ENCODE measurements at regions not wholly inside any gene's neighbourhood (a gene's known extent, or its start where the extent isn't known, plus 50 kb on each side); places are given as distances from the start of the nearest gene placed in this dataset.

DNA sequence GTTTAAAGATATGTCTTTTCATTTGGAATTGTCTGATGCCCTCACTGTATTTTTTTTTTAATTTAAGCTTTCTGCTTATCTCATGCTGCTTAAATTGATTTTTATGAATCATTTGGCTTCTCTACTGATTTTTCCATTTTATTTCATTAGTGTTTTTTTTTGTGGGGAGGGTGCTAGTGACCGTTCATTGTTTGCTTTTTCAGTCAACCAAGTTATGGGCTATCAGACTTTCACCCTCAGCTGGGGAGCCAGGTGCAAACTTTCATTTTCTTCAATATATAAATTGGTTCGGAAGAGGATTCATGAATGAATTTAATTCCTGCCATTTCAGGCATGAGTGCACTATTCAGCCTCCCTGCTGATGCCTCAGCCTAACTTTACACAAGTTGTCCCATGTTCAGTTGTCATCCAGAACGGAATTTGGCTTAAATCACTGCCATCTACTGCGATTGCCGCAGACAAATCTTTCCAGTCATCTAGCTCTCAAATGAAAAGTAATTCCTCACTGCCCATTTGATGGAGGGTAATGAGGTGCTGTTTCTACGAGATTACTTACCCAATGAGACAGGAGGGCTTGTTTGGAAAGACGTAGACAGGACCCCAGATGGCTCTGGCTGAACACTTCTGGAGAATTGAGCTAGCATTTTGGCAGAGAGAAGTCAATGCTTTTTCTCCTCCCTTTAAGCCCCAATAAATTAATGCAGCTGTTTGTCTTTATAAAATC lies 89.9 kb upstream of the RORA start:
- DNase-seq: no peak

DNA sequence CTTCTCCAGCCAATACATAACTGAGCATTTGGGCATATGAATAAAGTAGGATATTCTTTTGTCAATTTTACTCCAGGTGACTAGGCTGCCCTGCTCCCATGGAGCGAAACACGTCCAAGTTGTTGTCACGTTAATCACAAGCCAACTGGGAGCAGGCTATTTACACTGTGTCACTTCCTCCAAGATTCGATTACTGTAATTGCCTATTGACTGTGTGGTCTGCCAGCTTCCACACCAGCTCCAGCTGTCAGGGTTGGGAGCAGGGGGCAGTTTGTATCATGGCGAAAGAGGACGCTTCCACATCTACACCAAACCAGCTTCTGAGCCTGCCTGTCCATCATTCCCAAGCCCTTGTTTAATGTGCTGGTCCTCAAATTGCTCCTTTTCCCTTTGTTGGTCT lies 89.2 kb upstream of the RORA start:
- DNase-seq: no peak

DNA sequence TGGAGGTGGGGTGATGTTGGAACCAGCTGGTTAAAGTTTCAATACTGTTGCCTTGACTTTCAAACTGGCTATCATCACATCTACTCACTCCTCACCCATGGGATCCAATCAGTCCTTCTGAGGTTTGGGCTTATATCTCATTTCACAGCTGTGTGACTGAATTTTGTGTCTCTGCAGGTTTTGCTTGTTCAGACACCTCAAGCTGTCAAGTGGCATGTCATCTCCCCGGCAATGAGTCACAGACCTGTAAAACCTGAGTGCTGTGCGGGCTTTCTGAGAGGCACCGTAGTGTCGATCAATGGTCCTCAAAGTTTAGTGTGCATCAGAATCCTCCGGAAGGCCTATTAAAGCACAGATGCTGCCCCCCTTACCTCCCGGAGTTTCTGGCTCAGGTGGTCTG lies 86.4 kb upstream of the RORA start:
- DNase-seq: no peak

DNA sequence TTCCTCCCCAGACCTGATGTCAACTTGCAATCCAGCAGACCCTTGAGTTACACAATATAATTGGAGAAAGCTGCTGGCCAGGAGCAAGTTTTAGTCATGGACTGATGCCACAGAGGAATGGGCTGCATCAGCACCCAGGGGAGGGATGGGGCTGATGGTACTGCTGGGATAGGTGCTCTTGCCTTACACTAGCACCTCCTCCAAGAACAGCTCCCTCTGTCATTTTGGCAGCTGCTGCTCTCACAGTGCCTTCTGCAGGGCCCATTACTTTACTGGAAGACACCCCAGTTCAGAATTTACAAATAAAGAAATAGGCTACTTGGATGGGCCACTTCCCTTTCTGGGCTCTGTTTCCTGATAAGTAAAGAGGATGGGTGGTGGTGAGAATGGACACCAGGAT lies 85.3 kb upstream of the RORA start:
- DNase-seq: no peak

DNA sequence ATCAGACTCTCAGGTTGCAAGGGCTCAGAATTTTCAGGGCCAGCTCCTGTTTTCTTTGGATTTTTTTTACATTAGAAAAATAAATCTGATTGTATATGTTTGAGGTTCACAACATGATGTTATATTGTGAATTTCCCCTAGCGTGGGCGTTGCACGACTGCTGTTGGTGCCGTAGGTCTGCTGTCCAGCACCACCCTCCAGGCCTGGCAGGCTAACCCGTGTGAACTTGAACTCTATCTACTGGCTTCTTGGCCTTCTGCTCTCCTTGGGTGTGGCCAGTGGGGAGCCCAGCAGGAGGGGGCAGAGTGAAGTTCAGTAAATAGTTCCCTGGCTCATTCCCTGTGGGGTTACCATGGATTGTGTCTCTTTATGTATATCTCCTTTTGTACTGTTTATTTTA lies 80.5 kb upstream of the RORA start:
- no peak for DNase-seq

DNA sequence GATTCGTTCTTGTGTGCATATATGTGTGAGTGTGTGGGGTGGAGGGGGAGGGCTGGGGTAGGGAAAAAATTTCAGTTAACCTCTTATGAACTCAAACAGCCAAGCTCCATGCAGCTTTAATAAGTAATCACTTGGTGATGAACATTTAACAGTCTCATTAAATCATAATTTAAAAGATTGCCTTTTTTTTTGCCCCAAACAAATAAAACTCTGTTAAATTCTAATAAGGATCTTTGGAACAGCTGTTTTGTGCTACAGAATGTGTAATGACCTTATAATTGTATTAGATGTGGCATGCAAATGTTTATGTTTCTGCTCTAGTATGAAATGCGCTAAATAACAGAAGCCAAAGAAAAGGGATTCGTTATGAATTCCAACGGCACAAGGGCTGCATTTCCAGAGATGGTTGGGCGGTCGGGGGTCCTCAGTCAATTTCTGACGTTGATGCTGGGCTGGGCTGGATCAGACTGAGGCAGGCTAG lies 80.0 kb upstream of the RORA start:
- DNase-seq: no peak

DNA sequence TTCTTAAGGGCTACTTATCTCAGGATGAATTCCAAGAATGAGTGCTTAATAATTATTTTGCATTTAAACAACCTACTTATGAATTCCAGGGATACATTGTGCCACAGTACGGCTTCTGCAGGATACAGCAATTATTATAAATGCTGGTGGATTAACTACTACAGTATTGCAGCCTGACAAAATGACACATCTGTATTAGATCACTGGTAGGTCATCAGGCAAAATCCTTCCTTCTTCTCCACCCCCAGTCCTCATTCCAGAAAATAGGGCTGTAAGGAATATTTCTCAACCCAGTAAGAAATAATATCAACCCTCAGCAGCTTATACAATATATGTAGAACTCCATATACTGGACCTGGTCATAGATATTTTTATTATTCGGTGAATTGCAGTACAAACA lies 79.3 kb upstream of the RORA start:
- no peak for DNase-seq

DNA sequence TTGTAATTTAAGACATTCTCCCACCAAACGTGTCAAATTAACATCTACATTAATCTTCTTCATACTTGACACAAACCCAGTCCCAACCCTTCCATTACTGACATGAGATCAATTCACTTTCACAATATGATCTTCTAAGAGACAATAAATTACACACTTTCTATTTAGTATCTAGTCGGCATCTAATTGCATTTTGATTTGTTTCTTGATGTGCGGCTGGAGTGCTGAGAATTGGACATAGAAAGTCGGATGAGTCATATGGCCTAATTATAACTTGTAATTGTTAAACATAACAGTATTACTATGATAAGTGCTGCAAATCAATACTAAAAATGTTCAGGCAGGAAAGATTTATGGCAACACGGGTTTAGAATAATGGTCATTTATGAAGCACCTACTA lies 78.4 kb upstream of the RORA start:
- DNase-seq: no peak

DNA sequence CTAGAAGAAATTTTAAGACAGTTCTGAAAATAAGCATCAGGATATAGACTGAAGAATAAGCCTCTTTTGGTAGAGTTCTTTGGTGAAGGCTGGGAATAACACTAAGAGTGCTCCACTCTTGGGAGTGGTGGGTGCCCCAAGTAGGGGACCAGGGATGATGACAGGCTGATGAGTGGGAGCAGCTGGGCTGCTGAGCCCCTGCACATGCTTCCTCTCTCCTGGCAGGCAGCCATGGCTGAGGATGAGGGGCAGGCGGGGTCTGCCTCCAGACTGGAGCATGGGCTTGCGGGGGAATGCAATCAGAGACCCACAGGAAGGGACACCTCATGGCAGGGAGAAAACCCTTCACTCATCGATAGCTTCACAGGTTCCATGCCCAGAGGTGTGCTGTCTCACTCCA lies 72.6 kb upstream of the RORA start:
- no peak for DNase-seq

DNA sequence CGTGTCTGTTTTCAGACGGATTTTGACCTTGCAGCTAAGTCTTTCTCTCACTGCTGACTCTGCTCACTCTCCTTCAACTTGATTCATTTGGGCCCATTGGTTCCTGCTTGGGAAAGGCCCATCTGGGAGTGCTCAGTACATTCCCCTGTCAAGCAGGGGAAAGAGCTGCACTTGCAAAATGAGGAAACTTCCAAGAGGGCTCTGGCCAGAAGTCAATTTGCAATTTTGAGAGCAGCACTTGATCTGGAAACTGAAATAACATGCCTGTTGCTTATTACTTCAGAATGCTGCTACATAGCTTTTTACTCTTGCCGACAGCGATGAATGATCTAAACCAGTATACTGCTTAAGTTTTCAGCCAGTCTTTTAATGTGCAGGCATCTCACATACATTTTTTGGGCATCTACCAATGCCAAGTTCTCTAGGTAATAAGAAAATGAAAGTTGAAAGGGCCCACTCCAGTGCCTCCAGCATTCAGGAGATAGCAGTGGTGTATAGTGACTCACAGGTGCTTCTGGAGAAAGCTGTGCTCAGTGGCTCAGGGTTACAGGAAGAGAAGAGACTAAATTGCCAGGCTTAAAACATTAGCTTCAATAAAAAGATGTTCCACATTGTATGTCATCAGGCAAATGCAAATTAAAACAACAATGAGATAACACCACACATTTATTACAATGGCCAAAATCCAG lies 70.1 kb upstream of the RORA start:
- no peak for DNase-seq

DNA sequence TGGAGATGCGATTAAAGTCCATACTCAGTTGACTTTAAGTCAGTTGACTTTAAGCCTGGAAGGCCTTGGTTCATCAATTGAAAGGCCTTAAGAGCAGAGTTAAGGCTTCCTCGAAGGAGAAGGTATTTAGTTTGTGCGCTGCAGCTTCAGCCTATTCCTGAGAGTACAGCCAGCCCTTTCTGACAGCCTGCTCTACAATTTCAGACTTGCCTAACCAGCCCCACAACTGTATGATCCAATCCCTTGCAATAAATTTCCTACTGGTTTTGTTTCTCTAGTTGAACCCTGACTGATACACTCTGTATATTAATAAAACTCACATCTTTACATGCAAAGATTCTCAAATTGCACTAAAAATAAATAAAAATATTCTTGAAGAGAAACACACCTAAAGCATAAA lies 66.1 kb upstream of the RORA start:
- no peak for DNase-seq

DNA sequence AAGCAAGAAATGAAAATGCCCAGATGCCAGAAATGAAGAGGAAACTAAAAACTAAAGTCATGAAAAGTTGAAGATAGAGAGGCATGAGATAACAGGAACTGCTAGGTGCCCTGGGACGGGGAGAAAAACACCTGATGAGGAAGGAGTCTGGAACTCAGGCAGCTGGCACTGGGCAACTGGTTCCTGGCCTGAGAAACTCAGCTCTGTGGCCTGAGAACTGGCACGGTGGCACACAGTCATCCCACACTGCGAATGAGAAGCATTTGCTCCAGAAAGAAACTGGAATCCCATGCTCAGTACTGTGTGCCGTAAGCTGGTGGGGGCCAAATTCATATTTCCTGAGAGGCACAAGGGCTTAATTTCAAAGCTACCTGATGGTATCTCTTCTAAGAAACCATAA lies 53.6 kb upstream of the RORA start:
- DNase-seq: no peak

DNA sequence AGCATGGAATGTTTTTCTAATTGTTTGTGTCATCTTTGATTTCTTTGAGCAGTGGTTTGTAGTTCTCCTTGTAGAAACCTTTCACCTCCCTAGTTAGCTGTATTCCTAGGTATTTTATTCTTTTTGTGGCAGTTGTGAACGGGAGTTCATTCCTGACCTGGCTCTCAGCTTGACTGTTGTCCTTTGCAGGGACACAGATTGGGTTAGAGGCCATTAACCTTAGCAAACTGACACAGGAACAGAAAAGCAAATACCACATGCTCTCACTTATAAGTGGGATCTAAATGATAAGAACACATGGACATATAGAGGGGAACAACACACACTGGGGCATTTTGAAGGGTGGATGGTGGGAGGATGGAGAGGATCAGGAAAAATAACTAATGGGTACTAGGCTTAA lies 52.2 kb upstream of the RORA start:
- no peak for DNase-seq
